Progenitor cell of endocrine pancreas (in vitro differentiated cells): ENCODE measurements at regions not wholly inside any gene's neighbourhood (a gene's known extent, or its start where the extent isn't known, plus 50 kb on each side); places are given as distances from the start of the nearest gene placed in this dataset.

Source experiments
- DNase-seq: peaks from one replicate; pipeline ENCODE4 v3.0.0; 2021; ENCODE audit warnings: low spot score; ENCODE audit not compliant: unreplicated experiment
- H3K27ac Mint-ChIP-seq: 2 replicates; pipeline ENCODE4 v1.8.0; 2021; ENCODE audit warnings: mild to moderate bottlenecking, moderate library complexity, mixed read lengths
- H3K27me3 Mint-ChIP-seq: 2 replicates; pipeline ENCODE4 v1.8.0; 2021; ENCODE audit warnings: mixed read lengths
- H3K36me3 Mint-ChIP-seq: 2 replicates; pipeline ENCODE4 v1.8.0; 2022; ENCODE audit warnings: mixed read lengths; ENCODE audit not compliant: insufficient read depth
- H3K4me1 Mint-ChIP-seq: 2 replicates; pipeline ENCODE4 v1.8.0; 2021; ENCODE audit warnings: low read depth, mixed read lengths
- H3K4me3 Mint-ChIP-seq: 2 replicates; pipeline ENCODE4 v1.8.0; 2021; ENCODE audit warnings: low read depth, mild to moderate bottlenecking, moderate library complexity, mixed read lengths
- H3K9me3 Mint-ChIP-seq: 2 replicates; pipeline ENCODE4 v1.8.0; 2021; ENCODE audit warnings: low read depth, mixed read lengths
- CTCF ChIP-seq: fragments of 200-600 bp; sonication (generic); IDR thresholded peaks from one replicate; pipeline ENCODE4 v1.5.0; 2021; ENCODE audit warnings: antibody characterized with exemption, mild to moderate bottlenecking; ENCODE audit not compliant: unreplicated experiment

- Mint-ChIP-seq H3K9me3 (peaks cover 9% of the 10 kb centered on the region), H3K4me3 (no peak overlapping the region), H3K27me3 (peaks cover 63% of the 10 kb centered on the region), H3K36me3 (no peaks in the 10 kb centered on the region), H3K4me1 (peaks cover 8% of the 10 kb centered on the region), H3K27ac (no peak overlapping the region)
- no peak for TF ChIP-seq CTCF
- DNase-seq, result no peak
These were observed 225.8 kb upstream of the COPS8 start for GRCh38 chr2:236859908-236860307.

GRCh38 chr2:236861196-236861875, 224.4 kb upstream of the COPS8 start:
- no peak for TF ChIP-seq CTCF
- no peak overlapping the region for H3K27ac Mint-ChIP-seq
- H3K36me3 Mint-ChIP-seq, result peaks cover 2% of the 10 kb centered on the region
- peaks cover 20% of the 10 kb centered on the region for H3K9me3 Mint-ChIP-seq
- no peak overlapping the region for H3K4me3 Mint-ChIP-seq
- no peak for DNase-seq
- peaks cover 8% of the 10 kb centered on the region for H3K4me1 Mint-ChIP-seq
- peaks cover 60% of the 10 kb centered on the region for H3K27me3 Mint-ChIP-seq

- no peak for TF ChIP-seq CTCF
- no peak for DNase-seq
- Mint-ChIP-seq H3K9me3 (peaks cover 20% of the 10 kb centered on the region), H3K36me3 (peaks cover 2% of the 10 kb centered on the region), H3K4me3 (no peak overlapping the region), H3K4me1 (peaks cover 4% of the 10 kb centered on the region), H3K27me3 (peaks cover 55% of the 10 kb centered on the region), H3K27ac (no peak overlapping the region)
These were observed 223.7 kb upstream of the COPS8 start for GRCh38 chr2:236861944-236862343.

- no peak for DNase-seq
- Mint-ChIP-seq H3K36me3 (peaks cover 2% of the 10 kb centered on the region), H3K9me3 (peaks cover 20% of the 10 kb centered on the region), H3K4me1 (no peaks in the 10 kb centered on the region), H3K27ac (peak overlapping the region; percentile 71), H3K4me3 (no peak overlapping the region), H3K27me3 (peaks cover 51% of the 10 kb centered on the region)
- TF ChIP-seq CTCF, result no peak
These were observed 223.2 kb upstream of the COPS8 start for GRCh38 chr2:236862526-236862925.

GRCh38 chr2:236862961-236863728, 222.5 kb upstream of the COPS8 start:
- peaks cover 2% of the 10 kb centered on the region for H3K36me3 Mint-ChIP-seq

More at GRCh38 chr2:236862961-236863728, 222.5 kb upstream of the COPS8 start:
- Mint-ChIP-seq H3K27me3 (peaks cover 50% of the 10 kb centered on the region), H3K4me1 (no peaks in the 10 kb centered on the region), H3K9me3 (peaks cover 20% of the 10 kb centered on the region), H3K4me3 (no peak overlapping the region), H3K27ac (no peak overlapping the region)
- no peak for TF ChIP-seq CTCF
- no peak for DNase-seq
